K562 (cell line): ENCODE measurements at regions not wholly inside any gene's neighbourhood (a gene's known extent, or its start where the extent isn't known, plus 50 kb on each side); places are given as distances from the start of the nearest gene placed in this dataset.

ENCODE experiments used
- ATAC-seq: fragments of 200-7000 bp; cut with Tn5 transposase; 3 replicates; pipeline ENCODE4 v1.9.1; 2020; ENCODE audit warnings: moderate library complexity
- BruUV-seq: library from RNA; stranded (reverse); fragments of 400-500 nt; replicated peaks from 2 replicates; lab custom pipeline; 2021; lab: Mats Ljungman, UMichigan
- CTCF ChIA-PET: fragments of 300-600 bp; formaldehyde crosslinking; extraction: SDS; loops from one replicate; lab custom pipeline; 2021; ENCODE audit warnings: low intra/inter-chr PET ratio; lab: Yijun Ruan, JAX
- POLR2A ChIA-PET: fragments of 300-600, 350-650 bp; sonication (Branson Sonifier 250); formaldehyde crosslinking; extraction: SDS; loops from one replicate; lab custom pipeline; 2021; ENCODE audit warnings: antibody characterized with exemption, inconsistent platforms; lab: Yijun Ruan, JAX
- DNase-seq, 4 experiments: peaks; one replicate each; pipeline versions ENCODE4 v3.0.0 to v3.0.0-alpha.2; 2011 to 2018; ENCODE audit warnings: low spot score in 3 of 4, mixed read lengths in 3 of 4; ENCODE audit errors: extremely low read depth in 1 of 4
- FAIRE-seq: peaks from 2 replicates; lab custom pipeline; 2011; peaks lifted over from hg19 to GRCh38; lab: Jason Lieb, UNC
- H2AFZ ChIP-seq: 2 replicates; pipeline ENCODE4 v1.6.0; 2011; ENCODE audit warnings: low read depth, low read length, control low read depth, inconsistent platforms
- H3K27ac ChIP-seq: fragments of 200-600 bp; 3 replicates; pipeline ENCODE4 v1.8.0; 2011; ENCODE audit warnings: low read depth, mild to moderate bottlenecking, control low read depth, inconsistent platforms, low read length, moderate library complexity, mixed read lengths; ENCODE audit errors: extremely low read depth
- H3K27me3 ChIP-seq, 2 experiments: fragments of 300-600 bp in 1 of 2; 2 replicates in 1 of 2; 3 replicates in 1 of 2; pipeline versions ENCODE4 v1.6.0 to v1.8.0; 2011; ENCODE audit warnings: inconsistent platforms in 2 of 2, low read length in 2 of 2, mild to moderate bottlenecking in 1 of 2, mixed read lengths in 1 of 2, moderate library complexity in 1 of 2; ENCODE audit not compliant: control insufficient read depth in 2 of 2, insufficient read depth in 2 of 2
- H3K36me3 ChIP-seq: fragments of 300-600 bp; 3 replicates; pipeline ENCODE4 v1.8.0; 2011; ENCODE audit warnings: mild to moderate bottlenecking, low read length, inconsistent platforms; ENCODE audit not compliant: control insufficient read depth, insufficient read depth
- H3K4me1 ChIP-seq, 2 experiments: fragments of 200-600 bp in 1 of 2; replicated peaks in 1 of 2; 2 replicates in 1 of 2; 3 replicates in 1 of 2; pipeline versions ENCODE4 v1.5.1 to v1.8.0; 2011; ENCODE audit warnings: inconsistent platforms in 2 of 2, low read length in 2 of 2, mild to moderate bottlenecking in 1 of 2, mixed read lengths in 1 of 2, moderate library complexity in 1 of 2; ENCODE audit not compliant: control insufficient read depth in 2 of 2, insufficient read depth in 2 of 2
- H3K4me2 ChIP-seq: 2 replicates; pipeline ENCODE4 v1.6.1; 2011; ENCODE audit warnings: low read length, control low read depth, inconsistent platforms, mixed read lengths; ENCODE audit not compliant: insufficient read depth
- H3K4me3 ChIP-seq: fragments of 200-600 bp; sonication (generic), shearing (Covaris generic); 2 replicates; pipeline ENCODE4 v1.5.1; 2016; ENCODE audit warnings: control low read depth, inconsistent platforms
- H3K79me2 ChIP-seq: fragments of 200-600 bp; 3 replicates; pipeline ENCODE4 v1.8.0; 2011; ENCODE audit warnings: low read length, inconsistent platforms; ENCODE audit not compliant: control insufficient read depth, insufficient read depth
- H3K9ac ChIP-seq, 2 experiments: 2 replicates each; pipeline versions ENCODE4 v1.6.0 to v1.6.1; 2011; ENCODE audit warnings: low read depth in 2 of 2, low read length in 2 of 2, control low read depth in 1 of 2, inconsistent platforms in 1 of 2, mild to moderate bottlenecking in 1 of 2, mixed read lengths in 1 of 2; ENCODE audit not compliant: insufficient read depth in 1 of 2
- H3K9me1 ChIP-seq: one replicate; pipeline ENCODE4 v1.6.0; 2011; ENCODE audit warnings: inconsistent platforms, mild to moderate bottlenecking, low read length, moderate library complexity; ENCODE audit not compliant: control insufficient read depth, insufficient read depth
- H3K9me3 ChIP-seq: replicated peaks from 2 replicates; pipeline ENCODE4 v1.5.1; 2011; ENCODE audit warnings: low read depth, low read length, inconsistent platforms; ENCODE audit not compliant: control insufficient read depth, insufficient read depth
- H4K20me1 ChIP-seq: replicated peaks from 2 replicates; pipeline ENCODE4 v1.6.1; 2011; ENCODE audit warnings: low read length, inconsistent platforms, mixed read lengths; ENCODE audit not compliant: control insufficient read depth, insufficient read depth
- ATF7 ChIP-seq: fragments of 450-650 bp; IDR thresholded peaks from 2 replicates; pipeline ENCODE4 v1.7.1; 2014; ENCODE audit warnings: mild to moderate bottlenecking, moderate library complexity
- E2F4 ChIP-seq: sonication (generic); formaldehyde crosslinking; IDR thresholded peaks from 2 replicates; pipeline ENCODE4 v1.8.0; 2022; ENCODE audit warnings: mild to moderate bottlenecking, low read depth, missing genetic modification reagents
- MCM7 ChIP-seq, 2 experiments: fragments of 450-650 bp; IDR thresholded peaks; 2 replicates each; pipeline ENCODE4 v1.6.1; 2016 to 2018
- NONO ChIP-seq, 2 experiments: fragments of 200-400 bp in 1 of 2; fragments of 450-650 bp in 1 of 2; formaldehyde crosslinking in 1 of 2; IDR thresholded peaks; 2 replicates each; pipeline ENCODE4 v1.6.1; 2017; ENCODE audit warnings: low read depth in 2 of 2, mild to moderate bottlenecking in 2 of 2, moderate library complexity in 2 of 2, low read length in 1 of 2
- PPARD ChIP-seq: fragments of 250-450 bp; sonication (Bioruptor Pico); IDR thresholded peaks from 2 replicates; pipeline ENCODE4 v1.8.0; 2022; ENCODE audit warnings: inconsistent platforms, mild to moderate bottlenecking, moderate library complexity
- SMARCB1 ChIP-seq: IDR thresholded peaks from 2 replicates; pipeline ENCODE4 v1.6.1; 2011; ENCODE audit warnings: improper control_type of control experiment, low read depth; ENCODE audit not compliant: insufficient read length
- ZNF134 ChIP-seq: fragments of 250-450 bp; sonication (Bioruptor Pico); conservative IDR thresholded peaks from 2 replicates; pipeline ENCODE4 v1.4.0; 2020
- ZNF449 ChIP-seq: fragments of 250-450 bp; sonication (Bioruptor Pico); IDR thresholded peaks from 2 replicates; pipeline ENCODE4 v1.8.0; 2022; ENCODE audit warnings: moderate library complexity, mild to moderate bottlenecking, inconsistent platforms
- WGBS: fragments of 100-300 bp; shearing (Covaris generic); methylation state at CpG from one replicate; pipeline ENCODE4 v1.1.6; 2016; ENCODE audit warnings: low coverage, mixed read lengths; ENCODE audit not compliant: insufficient coverage; ENCODE audit errors: missing lambda C conversion rate; 5-methylcytosine and 5-hydroxymethylcytosine counted together
- in situ Hi-C: fragments of 300-500 bp; cut with MboI; formaldehyde crosslinking; loops from 4 replicates; pipeline ENCODE4 v1.15.0; 2018; ENCODE audit warnings: inconsistent platforms, mixed read lengths
- intact Hi-C: fragments of 100-400 bp; cut with micrococcal nuclease; formaldehyde crosslinking; loops from 2 replicates; pipeline ENCODE4 v1.14.2; 2022

- DNase-seq: no peak
- CTCF ChIA-PET: no interaction called here
- H3K27ac ChIP-seq: no peak overlapping the region
Observed at GRCh38 chr1:29382851-29383745, 146.8 kb downstream of the PTPRU start.

More at GRCh38 chr1:29382851-29383745, 146.8 kb downstream of the PTPRU start:
- in situ Hi-C loops (no loop called here), intact Hi-C loops (no loop called here)
- no peak overlapping the region for H3K4me2 ChIP-seq
- TF ChIP-seq ATF7 (no peak), ZNF449 (CRISPR knock-in tag) (no peak), E2F4 (CRISPR knock-in tag) (no peak), ZNF134 (no peak), SMARCB1 (no peak), NONO (IDR thresholded peaks at IDR 0.05; ENCODE audit: low read depth in 2 of 2, low read length in 1 of 2) (no peak), PPARD (CRISPR knock-in tag) (no peak), MCM7 (IDR thresholded peaks at IDR 0.05) (no peak)
- no peak overlapping the region for H3K4me3 ChIP-seq
- FAIRE-seq (no peak), ATAC-seq (no peak)
- no peaks in the 10 kb centered on the region for H4K20me1 ChIP-seq
- no peaks in the 10 kb centered on the region; a peak in 1 of 5 replicates for H3K4me1 ChIP-seq
- POLR2A ChIA-PET: interaction anchor here (0.6 kb wide), 2 partner anchors 10 to 1308 kb away, joined by 3 read pairs; no protein-coding TSS in a partner anchor
- H3K9me3 ChIP-seq: no peaks in the 10 kb centered on the region
- no peaks in the 10 kb centered on the region for H3K79me2 ChIP-seq
- H2AFZ ChIP-seq: no peak overlapping the region
- H3K36me3 ChIP-seq: no peaks in the 10 kb centered on the region
- WGBS: under 1% methylated on average over 19 of the region's 21 CpGs
- no peak overlapping the region for H3K9ac ChIP-seq
- H3K9me1 ChIP-seq: no peaks in the 10 kb centered on the region
- BruUV-seq: no TSS peak
- peaks cover 0 to 18% of the 10 kb centered on the region in 2 experiments; a peak in 1 of 5 replicates for H3K27me3 ChIP-seq
